Spleen (tissue), 7 donors: ENCODE measurements at regions not wholly inside any gene's neighbourhood (a gene's known extent, or its start where the extent isn't known, plus 50 kb on each side); places are given as distances from the start of the nearest gene placed in this dataset.

ENCODE experiments used
- CTCF ChIP-seq, 11 experiments: fragments of 200-600 bp in 7 of 11; fragments of 450-650 bp in 4 of 11; sonication (generic) in 4 of 11; IDR thresholded peaks in 8 of 11; conservative IDR thresholded peaks in 3 of 11; 1 replicate in 7 of 11; 2 replicates in 4 of 11; pipeline versions ENCODE4 v1.4.0 to v1.8.0; 2016 to 2021; ENCODE audit warnings: antibody characterized with exemption in 11 of 11, inconsistent platforms in 4 of 11, mild to moderate bottlenecking in 1 of 11
- POLR2AphosphoS5 ChIP-seq, 3 donors: sonication (generic); formaldehyde crosslinking; IDR thresholded peaks; one replicate each; pipeline ENCODE4 v1.5.1; 2017; ENCODE audit warnings: antibody characterized with exemption in 3 of 3
- donor health status: DM: no; HTN: no; CAD: no; lungs with moderate emphysema.
- donor health status: DM: no; HTN: no; CAD: no.
- donor health status: DM: no; HTN: no; CAD: no.

- TF ChIP-seq CTCF (IDR thresholded peaks at IDR 0.05 in 8 of 11, conservative IDR thresholded peaks at IDR 0.05 in 3 of 11), result no peak
- no peak for TF ChIP-seq POLR2AphosphoS5 (IDR thresholded peaks at IDR 0.05)
These were observed 113.4 kb upstream of the MRPS22 start for GRCh38 chr3:139230391-139230790.
